ENCODE measurements at regions not wholly inside any gene's neighbourhood (a gene's known extent, or its start where the extent isn't known, plus 50 kb on each side); places are given as distances from the start of the nearest gene placed in this dataset.

DNA sequence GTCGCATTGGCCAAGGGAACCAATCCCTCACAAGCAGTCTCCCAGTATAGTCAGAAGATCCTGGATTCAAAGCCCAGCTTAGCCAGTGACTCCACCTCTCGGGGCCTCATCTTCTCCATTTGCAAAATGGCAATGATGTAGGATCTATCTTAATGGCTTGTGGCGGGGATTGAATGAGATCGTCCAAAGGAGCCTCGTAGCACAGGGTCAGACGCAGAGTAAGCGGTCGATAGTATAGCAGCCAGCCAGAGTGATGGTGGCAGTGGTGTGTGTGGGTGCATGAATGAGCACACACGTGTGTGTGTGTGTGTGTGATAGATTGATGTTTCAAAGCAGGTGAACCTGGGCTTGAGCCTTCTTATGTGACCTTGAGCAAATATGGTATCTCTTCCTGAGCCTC, 79.8 kb upstream of the WNT4 start:
- Mint-ChIP-seq H3K4me3 (peak overlapping the region; percentile 19), H3K9me3 (peaks cover 4% of the 10 kb centered on the region), H3K27ac (peak overlapping the region; percentile 76), H3K36me3 (peaks cover 4% of the 10 kb centered on the region), H3K4me1 (ENCODE audit: unreplicated experiment) (peaks cover 38% of the 10 kb centered on the region), H3K27me3 (peaks cover 8% of the 10 kb centered on the region)
- DNase-seq (ENCODE audit: extremely low spot score, unreplicated experiment) = no peak
- TF ChIP-seq, protein P1, sequence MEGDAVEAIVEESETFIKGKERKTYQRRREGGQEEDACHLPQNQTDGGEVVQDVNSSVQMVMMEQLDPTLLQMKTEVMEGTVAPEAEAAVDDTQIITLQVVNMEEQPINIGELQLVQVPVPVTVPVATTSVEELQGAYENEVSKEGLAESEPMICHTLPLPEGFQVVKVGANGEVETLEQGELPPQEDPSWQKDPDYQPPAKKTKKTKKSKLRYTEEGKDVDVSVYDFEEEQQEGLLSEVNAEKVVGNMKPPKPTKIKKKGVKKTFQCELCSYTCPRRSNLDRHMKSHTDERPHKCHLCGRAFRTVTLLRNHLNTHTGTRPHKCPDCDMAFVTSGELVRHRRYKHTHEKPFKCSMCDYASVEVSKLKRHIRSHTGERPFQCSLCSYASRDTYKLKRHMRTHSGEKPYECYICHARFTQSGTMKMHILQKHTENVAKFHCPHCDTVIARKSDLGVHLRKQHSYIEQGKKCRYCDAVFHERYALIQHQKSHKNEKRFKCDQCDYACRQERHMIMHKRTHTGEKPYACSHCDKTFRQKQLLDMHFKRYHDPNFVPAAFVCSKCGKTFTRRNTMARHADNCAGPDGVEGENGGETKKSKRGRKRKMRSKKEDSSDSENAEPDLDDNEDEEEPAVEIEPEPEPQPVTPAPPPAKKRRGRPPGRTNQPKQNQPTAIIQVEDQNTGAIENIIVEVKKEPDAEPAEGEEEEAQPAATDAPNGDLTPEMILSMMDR (conservative IDR thresholded peaks at IDR 0.05) = no peak

- Mint-ChIP-seq H3K4me1 (ENCODE audit: unreplicated experiment) (peaks cover 38% of the 10 kb centered on the region), H3K27ac (no peak overlapping the region), H3K27me3 (peaks cover 8% of the 10 kb centered on the region), H3K9me3 (peaks cover 4% of the 10 kb centered on the region), H3K36me3 (peaks cover 4% of the 10 kb centered on the region), H3K4me3 (no peak overlapping the region)
- TF ChIP-seq, protein P1 (conservative IDR thresholded peaks at IDR 0.05) = no peak
- no peak for DNase-seq (ENCODE audit: extremely low spot score, unreplicated experiment)
These were observed 80.3 kb upstream of the WNT4 start for GRCh38 chr1:22223176-22223575.

DNA sequence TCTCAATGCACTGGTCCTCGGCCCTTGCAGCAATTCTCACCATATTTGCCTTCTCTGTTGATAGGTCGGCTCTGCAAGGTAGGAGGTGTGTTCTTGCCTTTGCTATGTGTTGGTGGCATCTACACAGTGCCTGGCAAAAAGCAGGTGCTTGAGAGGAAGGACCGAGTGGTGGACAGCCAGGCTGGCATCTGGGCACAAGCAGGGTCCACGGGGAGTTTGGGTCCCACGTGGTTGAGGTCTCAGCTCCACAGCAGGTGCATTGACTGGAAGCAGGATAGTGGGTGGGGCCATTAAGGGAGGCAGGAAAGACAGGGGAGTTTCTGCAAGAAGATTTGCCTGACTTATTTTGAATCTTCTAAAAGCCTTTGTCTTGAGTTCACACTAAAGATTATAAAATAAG, 81.2 kb upstream of the WNT4 start:
- peaks cover 30% of the 10 kb centered on the region for H3K4me1 Mint-ChIP-seq (ENCODE audit: unreplicated experiment)
- no peak for DNase-seq (ENCODE audit: extremely low spot score, unreplicated experiment)
- no peak overlapping the region for H3K4me3 Mint-ChIP-seq
- no peak overlapping the region for H3K27ac Mint-ChIP-seq
- peaks cover 5% of the 10 kb centered on the region for H3K27me3 Mint-ChIP-seq
- TF ChIP-seq, protein P1 (conservative IDR thresholded peaks at IDR 0.05) = no peak
- H3K9me3 Mint-ChIP-seq = peaks cover 4% of the 10 kb centered on the region
- peaks cover 4% of the 10 kb centered on the region for H3K36me3 Mint-ChIP-seq

DNA sequence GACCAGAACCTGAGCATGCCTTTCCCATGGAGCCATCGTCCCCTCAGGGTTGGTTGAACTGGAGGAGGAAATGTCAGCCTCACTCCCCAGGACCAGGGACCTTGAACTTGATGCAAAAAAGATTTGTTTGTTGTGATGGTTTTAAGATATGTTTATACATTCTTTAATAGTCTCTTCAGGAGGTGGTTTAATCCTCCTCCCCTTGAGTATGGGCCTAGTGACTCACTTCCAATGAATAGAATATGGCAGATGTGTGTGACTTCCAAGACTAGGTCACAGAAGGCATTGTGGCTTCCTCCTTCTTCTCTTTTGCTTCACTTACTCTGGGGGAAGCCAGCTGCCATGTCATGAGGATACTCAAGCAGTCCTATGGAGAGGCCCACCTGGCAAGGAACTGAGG, 81.7 kb upstream of the WNT4 start:
- H3K27ac Mint-ChIP-seq = no peak overlapping the region
- no peak for DNase-seq (ENCODE audit: extremely low spot score, unreplicated experiment)
- H3K27me3 Mint-ChIP-seq = peaks cover 5% of the 10 kb centered on the region
- peaks cover 28% of the 10 kb centered on the region for H3K4me1 Mint-ChIP-seq (ENCODE audit: unreplicated experiment)
- H3K36me3 Mint-ChIP-seq = peaks cover 4% of the 10 kb centered on the region
- no peak overlapping the region for H3K4me3 Mint-ChIP-seq
- peaks cover 4% of the 10 kb centered on the region for H3K9me3 Mint-ChIP-seq
- TF ChIP-seq, protein P1 (conservative IDR thresholded peaks at IDR 0.05) = no peak

DNA sequence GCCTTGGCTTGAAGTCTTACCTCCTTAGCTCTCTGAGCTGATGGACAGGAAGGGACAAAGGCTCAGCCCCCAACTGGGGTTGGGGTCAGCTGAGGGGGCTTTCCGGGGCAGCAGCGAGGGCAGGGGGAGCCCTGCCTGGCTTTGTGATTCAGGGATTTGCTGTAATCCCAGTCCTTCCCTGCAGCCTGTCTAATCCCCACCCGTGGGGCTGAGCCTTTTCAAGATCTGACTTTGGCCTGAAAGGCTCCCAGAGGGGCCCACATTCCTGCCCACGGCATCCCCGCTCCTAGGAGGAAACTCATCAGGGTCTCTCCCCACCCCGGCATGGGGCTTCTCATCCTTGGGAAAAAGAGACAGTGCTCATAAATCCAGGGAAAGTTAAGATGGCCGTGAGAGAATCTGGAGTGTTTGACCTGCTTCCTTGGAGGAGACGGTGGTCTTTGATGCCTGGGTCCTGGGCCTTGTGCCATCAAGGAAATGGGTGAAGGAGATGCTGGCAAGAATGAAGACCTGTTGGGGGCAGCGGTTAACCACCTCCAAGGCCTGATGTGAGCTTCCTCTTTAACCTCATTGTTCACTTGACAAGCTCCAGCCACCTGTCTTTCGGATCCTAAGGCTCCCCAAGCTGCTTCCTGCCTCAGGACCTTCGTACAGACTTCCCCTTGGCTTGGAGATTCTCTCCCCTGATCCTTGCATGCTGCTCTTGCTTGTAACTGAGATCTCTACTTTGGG, 83.1 kb upstream of the WNT4 start:
- Mint-ChIP-seq H3K4me1 (ENCODE audit: unreplicated experiment) (peaks cover 25% of the 10 kb centered on the region), H3K27ac (no peak overlapping the region), H3K9me3 (no peaks in the 10 kb centered on the region), H3K4me3 (no peak overlapping the region), H3K36me3 (peaks cover 4% of the 10 kb centered on the region), H3K27me3 (peaks cover 5% of the 10 kb centered on the region)
- DNase-seq (ENCODE audit: extremely low spot score, unreplicated experiment) = no peak
- TF ChIP-seq, protein P1 (conservative IDR thresholded peaks at IDR 0.05) = no peak
